ENCODE measurements at regions not wholly inside any gene's neighbourhood (a gene's known extent, or its start where the extent isn't known, plus 50 kb on each side); places are given as distances from the start of the nearest gene placed in this dataset.

GRCh38 chr1:192751260-192751659 lies 57.6 kb upstream of the RGS2 start:
- no peak for DNase-seq (ENCODE audit: low read depth)
- H3K4me3 ChIP-seq (ENCODE audit: low read depth, low read length), result no peak overlapping the region
- TF ChIP-seq CTCF (conservative IDR thresholded peaks at IDR 0.05; ENCODE audit: low read depth, low read length), result no peak

- H3K4me3 ChIP-seq (ENCODE audit: low read depth, low read length), result no peak overlapping the region
- DNase-seq (ENCODE audit: low read depth), result no peak
- TF ChIP-seq CTCF (conservative IDR thresholded peaks at IDR 0.05; ENCODE audit: low read depth, low read length), result no peak
Measured at GRCh38 chr1:192756314-192756713, 52.5 kb upstream of the RGS2 start.

GRCh38 chr1:192756847-192757246 lies 52.0 kb upstream of the RGS2 start:
- TF ChIP-seq CTCF (conservative IDR thresholded peaks at IDR 0.05; ENCODE audit: low read depth, low read length), result no peak
- DNase-seq (ENCODE audit: low read depth), result no peak
- H3K4me3 ChIP-seq (ENCODE audit: low read depth, low read length), result no peak overlapping the region

- H3K4me3 ChIP-seq (ENCODE audit: low read depth, low read length), result no peak overlapping the region
- no peak for DNase-seq (ENCODE audit: low read depth)
- no peak for TF ChIP-seq CTCF (conservative IDR thresholded peaks at IDR 0.05; ENCODE audit: low read depth, low read length)
Measured at GRCh38 chr1:192758492-192758891, 50.3 kb upstream of the RGS2 start.

Data from epithelial cell of proximal tubule (primary cell).